HG02588 (cell line): ENCODE measurements at regions not wholly inside any gene's neighbourhood (a gene's known extent, or its start where the extent isn't known, plus 50 kb on each side); places are given as distances from the start of the nearest gene placed in this dataset.
"Not testable (repeated sequence)": the region's sequence is repeated elsewhere in the genome, so short reads cannot be mapped to it uniquely, and the experiment has no call there.

Experiments
- ATAC-seq: cut with Tn5 transposase; IDR thresholded peaks from one replicate; pipeline ENCODE4 v1.9.1; 2021; ENCODE audit warnings: mild to moderate bottlenecking, moderate library complexity; ENCODE audit not compliant: unreplicated experiment

DNA sequence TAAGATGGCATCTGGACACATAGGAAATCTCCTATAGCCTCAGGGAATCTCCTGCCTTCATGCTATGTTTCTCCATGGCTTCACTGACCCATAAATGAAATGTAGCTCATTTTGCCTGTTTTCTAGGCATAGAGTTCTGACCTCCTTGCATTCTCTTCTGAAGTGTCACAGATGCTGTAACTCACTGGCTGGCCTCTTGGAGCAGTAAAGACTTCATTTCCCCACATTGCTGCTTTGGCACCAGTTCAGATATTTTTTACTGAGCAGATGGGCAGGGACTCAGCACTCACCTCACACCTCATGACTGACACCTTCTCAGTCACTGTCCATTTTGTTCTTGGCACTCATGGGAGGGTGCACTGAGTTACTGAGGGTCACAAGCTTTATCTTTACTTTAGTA lies 286.7 kb upstream of the TGFBR2 start:
- ATAC-seq: no peak

DNA sequence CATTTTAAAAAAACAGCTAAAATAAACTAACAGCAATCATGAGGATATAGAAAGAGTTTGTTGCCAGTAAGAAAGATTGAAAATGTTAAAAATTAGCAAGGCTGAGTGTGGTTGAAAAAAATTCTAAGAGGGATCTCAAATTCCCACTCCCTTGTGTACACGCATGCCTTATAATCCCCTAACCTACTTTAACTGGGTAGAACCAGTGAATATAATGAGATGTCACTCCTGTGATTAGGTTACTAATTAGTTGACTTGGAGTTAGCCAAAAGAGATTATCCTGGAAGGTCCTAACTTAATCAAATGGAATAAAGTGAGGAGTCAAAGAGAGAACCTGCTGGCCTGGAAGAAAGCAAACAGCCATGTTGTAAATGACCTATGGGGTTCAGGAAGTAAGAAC lies 286.0 kb upstream of the TGFBR2 start:
- ATAC-seq: no peak

DNA sequence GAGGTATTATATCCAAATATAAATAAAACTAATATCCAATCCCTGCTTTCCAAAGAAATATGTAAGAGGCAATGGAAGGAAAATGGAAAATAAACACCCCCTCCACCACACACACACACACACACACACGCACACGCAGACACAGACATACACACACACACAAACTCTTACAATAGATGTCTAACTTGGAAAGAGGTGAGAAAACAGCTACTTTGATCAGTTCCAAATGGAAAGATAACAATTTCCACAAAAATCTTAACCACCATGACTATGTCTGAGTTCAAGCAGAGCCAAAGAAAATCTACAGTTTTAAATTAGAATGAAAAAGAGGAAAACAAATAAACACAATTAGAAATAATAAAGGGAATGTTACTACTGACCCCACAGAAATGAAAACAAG lies 285.3 kb upstream of the TGFBR2 start:
- no peak for ATAC-seq

DNA sequence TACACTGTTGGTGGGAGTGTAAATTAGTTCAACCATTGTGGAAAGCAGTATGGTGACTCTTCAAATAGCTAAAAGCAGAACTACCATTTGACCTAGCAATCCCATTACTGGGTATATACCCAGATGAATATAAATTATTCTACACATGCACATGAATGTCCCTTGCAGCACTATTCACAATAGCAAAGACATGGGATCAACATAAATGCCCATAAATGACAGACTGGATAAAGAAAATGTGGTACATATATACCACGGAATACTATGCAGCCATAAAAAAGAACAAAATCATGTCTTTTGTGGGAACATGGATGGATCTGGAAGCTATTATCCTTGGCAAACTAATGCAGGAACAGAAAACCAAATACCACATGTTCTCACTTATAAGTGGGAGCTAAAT lies 282.8 kb upstream of the TGFBR2 start:
- ATAC-seq: not testable (repeated sequence)

DNA sequence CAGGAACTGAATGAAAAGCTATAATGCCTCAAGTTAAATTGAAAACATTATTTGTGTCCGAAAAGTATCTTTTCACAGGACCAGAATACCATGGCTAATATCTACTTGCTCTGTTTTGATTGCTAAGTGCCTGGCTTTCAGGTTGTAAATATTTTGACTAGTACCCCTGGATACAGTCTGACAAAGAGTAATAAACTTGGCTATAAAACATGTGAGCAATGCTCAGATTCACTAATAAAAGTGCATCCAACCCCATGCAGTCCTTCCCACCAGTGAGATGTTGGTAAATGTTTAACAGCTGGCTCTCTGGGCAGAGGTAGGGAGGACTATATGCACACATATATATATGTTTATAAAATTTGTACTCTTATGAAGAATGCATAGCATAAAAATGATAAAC lies 281.8 kb upstream of the TGFBR2 start:
- ATAC-seq: no peak

DNA sequence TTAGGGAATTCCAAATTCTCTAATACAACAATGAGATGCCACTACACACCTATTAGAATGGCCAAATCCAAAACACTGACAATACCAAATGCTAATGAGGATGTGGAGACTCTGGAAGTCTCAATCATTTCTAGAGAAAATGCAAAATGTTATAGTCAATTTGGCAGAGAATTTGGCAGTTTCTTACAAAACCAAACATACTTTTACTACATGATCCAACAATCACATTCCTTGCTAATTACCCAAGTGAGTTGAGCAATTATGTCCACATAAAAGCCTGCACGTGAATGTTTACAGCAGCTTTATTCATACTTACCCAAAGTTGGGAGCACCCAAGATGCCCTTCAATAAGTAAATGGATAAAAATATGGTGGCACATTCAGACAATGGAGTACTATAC lies 278.4 kb upstream of the TGFBR2 start:
- not testable (repeated sequence) for ATAC-seq

DNA sequence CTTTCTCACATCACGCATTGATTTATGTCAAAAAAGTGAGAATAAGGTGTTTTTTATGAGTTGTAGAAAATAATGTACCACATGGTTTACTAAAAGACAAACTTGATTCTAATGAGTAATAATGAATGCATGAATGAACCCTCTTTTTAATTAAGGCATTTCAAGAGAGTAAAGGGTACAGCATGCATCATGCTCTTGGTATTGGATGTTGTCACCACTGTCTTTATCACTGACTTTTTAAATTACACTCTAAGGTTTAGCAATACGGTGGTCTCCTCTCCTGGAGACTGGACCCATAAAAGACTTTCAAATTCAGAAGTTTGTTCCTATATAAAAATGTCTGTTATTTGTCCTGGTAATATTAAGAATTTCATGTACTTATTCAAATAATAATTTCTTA lies 277.5 kb upstream of the TGFBR2 start:
- ATAC-seq: not testable (repeated sequence)

DNA sequence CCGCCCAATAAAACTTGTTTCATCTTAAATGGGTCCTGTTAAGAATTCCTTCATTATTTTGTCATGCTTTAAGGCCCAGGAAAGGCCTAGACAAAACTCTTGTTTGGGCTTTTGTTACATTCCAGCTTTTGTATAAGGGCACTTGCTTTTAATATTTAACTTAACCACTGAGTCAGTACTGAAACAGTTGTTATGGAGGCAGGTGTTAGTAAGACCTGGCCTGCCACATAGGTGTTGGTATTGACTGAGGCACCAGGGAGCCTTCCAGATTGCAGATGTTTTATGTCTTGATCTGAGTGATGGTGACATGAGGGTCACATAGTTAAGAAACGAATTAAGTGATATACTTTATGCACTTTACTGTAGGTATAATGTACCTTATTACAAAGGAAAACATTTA lies 274.9 kb upstream of the TGFBR2 start:
- ATAC-seq: no peak

DNA sequence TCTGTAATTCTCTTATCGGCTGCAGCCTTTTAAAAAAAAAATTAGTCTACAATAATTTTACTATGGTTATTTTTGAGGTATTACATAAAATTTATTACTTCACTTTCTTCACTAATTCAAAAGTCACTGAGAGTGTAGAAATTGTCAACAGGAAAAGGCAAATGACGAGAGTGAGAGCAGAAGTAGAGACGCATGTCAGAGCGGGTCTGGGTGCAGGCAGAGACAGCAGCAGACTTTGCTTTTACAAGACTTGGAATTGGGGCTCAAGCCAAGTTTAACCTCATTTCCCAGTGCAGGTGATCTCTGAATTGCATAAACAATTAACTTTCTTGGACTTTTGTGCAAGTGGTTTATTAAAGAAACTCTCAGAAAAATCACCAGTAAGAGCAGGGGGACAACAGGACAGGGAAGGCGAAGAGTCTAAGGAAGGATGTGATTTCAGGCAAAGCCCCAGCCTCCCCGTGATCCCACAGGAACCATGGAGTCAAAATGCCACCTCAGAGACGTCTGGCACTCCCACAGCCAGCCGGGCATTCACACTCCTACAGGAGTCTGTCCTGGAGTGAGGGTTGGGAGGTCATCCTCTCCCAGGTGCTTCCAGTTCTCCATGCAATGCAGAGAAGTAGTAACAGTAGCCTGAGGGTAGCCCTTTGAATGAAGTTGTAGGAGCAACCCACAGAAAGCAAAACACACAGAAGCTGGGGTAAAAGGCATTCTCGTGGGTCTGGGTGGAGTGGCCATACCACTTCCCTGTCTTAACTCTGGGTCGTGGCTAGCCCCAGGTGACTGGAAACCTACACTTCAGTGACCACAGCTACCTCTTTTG lies 274.0 kb upstream of the TGFBR2 start:
- ATAC-seq: no peak

DNA sequence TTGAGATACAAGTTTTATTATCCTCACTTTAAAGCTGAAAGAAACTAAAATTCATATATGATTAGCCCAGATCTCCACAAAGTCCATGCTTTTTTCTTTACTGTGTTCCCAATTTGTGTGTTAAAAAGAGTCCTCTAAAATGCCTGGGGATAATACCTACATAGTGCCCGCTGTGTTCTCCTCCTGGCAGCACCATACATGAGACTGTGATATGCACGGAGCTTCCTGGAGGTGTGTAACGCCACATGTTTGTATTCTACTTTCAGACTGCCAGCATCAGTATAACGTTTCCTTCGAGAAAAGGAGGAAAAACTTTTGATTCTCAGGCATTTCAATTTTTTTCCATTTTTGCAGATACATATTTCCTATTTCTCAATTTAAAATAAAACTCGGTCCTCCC lies 273.3 kb upstream of the TGFBR2 start:
- ATAC-seq: no peak

DNA sequence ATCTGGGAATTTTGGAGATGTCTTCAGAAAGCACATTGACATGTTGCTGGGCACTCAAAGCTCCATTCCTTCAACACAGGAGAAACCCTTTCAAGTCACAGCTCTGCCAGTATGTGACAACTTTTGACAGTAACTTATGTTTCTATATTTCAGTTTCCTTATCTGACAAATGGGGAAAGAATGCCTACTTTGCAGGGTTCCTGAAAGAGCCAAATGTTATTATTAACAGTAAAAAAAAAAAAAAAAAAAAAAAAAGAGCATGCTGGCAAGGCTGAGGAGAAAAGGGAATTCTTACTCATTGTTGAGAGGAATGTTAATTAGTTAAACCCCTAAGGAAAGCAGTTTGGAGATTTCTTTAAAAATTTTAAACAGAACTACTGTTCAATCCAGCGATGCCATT lies 272.5 kb upstream of the TGFBR2 start:
- no peak for ATAC-seq

DNA sequence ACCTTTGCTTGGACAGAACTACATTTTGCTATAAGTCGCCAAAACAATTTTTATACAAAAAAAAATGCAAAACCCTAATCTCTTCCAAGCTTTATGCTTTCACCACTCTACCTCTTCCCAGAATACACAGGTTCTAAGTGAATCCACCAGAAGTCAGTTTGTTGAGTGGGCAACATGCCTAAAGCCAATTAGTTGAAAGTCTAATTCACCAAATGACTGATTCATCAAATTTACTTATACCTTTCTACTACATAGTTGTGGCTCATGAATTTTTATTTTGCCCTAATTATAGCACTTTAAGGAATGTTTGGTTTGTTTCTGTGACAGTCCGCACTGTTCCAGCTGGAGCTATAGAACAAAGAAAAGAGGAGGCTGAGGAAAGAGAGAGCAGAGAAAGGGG lies 265.9 kb upstream of the TGFBR2 start:
- no peak for ATAC-seq

DNA sequence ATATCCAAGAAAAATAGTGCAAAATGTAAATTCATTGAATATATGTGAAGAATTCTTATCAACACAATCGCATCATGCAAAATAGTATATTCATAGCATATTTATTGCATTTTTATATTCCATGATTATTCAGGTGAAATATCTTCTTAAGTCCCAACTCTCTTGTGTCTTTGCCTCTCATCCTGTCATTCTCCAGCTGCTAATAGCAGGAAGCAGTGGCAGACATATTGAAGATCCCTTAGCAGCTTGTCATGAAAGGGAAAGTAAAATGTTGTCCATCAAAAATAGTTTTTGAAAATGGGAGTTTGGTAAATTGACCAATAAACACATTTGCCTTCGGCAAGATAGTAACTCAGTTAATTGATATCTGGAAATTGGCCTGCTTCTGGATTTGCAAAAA lies 265.3 kb upstream of the TGFBR2 start:
- no peak for ATAC-seq

DNA sequence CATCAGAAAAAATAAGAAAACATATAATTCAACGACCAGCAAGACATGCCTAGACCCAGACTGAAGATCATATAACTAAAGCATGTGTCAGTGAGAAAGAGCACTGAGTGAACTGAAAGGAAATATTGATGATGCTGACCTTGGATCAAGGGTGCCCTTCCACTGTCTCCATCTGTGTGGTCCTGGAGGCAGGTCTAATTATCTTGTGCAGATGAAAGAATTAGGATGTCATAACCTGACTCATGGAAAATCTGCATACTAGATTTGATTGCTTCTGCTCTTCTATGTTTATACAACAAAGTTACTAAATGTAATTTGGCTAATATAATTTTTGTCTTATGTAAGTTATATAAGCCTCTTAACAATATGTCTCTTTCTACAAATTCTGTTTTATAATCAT lies 264.6 kb upstream of the TGFBR2 start:
- ATAC-seq: no peak

DNA sequence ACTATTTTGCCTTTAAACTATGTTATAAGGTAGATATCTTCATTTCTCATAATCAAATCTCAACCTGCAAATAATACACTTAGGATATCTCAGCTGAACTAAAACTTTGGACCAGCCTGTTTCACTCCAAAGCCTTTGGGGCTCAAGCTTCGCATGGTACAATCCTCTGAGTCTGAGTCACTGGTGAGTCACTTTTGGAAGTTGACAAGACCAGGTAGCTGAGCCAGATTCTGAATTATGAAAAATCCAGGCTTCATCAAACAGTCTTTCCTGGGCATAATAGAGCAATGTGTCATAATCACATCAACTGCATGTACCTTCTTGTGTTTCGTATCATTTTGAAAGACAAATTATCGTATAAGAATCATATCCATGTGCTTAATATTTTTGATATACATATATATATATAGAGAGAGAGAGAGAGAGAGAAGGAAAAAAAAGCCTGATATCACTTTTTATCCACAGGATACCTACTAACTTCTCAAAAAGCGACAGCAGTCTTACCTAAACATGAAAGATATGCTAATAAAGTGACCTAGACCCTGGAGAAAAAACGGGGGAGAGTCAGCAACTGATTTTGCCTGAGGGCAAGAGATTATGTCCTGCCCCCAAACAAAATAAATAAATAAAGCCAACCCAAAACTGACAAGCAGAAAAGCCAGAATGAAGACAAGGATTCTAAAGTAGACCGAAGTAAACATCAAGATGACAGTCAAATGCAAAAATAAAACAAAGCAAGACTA lies 263.9 kb upstream of the TGFBR2 start:
- no peak for ATAC-seq

DNA sequence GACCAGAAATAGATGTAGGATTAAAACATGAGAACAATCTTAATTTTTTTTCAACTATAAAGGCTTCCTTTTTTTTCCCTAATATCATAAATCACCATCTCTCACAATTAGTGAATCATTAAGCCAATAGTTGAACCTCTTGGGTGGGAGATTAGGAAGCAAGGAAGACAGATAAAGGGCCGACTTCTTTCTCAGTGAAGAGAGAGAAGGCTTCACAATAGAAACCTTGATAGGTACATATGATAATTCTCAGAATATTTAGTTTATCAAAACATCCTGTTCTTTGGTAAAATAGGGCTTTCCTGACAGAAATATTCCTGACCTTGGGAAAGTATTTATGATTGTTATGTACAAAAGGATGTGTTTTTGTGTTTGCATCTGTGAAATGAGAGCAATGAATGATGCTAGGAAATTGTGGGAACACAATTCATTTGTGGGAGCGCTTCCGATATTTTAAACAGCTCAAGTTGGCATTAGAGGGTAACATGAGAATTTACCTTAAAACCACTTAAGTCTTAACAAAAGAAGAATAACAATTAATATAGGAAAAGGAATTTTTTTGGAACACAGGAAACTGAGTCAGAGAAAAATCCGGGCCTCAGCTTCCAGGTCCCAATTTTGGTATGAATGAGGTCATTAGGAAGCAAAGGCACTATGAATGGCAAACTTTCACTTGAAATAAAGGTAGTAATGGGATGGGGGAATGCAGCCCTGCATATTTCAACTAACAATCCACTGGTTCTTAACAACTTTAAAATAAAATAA lies 263.2 kb upstream of the TGFBR2 start:
- ATAC-seq: no peak

DNA sequence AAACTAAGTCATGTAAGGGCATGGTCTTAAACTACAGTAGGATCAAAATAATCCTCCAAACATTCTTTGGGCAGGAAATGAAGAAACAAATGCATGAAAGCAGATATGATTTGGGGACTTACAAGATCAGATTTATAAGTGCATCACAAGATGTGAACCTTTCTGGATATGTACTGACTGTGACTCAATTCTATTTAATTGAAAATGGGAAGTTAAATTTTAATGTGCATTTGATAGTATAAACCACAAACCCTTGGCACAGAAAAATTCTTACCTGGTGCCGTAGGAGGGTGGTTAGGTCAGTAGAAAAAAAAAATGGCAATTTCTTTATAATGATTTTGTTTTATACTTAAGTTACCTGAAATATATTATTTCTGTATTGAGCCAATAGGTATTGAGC lies 262.5 kb upstream of the TGFBR2 start:
- ATAC-seq: no peak

DNA sequence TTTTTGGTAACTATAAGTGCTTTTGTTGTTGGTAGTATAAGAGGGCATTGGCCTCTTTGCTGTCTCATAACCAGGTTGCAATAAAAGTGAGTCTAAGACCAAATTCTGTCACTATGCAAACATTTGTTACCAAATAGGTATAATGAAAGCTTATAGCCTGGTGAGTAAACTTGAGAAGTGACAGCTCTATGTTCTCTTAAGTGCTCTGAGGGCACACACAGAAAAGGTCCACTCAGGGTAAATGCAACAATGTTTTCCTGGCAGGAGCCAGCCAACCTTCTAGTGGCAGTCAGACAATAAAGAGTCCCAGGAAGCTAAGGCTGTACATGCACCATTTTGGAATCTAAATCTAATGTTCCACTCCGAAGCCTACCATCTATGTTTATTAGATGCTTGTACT lies 262.1 kb upstream of the TGFBR2 start:
- no peak for ATAC-seq

DNA sequence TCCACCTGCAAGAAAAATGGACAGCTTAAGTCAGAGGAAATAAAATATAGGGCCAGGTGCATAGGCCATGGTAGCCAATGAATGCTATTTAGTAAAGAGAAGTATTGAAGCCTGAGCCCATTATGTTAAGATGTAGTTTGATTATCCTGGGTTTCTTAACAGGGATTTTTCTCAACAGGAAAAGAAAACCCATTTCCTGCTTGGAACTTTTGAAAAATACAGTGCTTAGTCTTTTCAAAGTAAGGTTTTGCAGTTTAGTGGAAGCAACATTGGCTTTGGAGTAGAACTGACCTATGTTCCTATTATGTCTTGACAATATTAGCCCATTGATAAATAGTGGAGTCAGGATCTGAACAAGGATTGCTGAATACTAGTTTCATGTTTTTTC lies 259.5 kb upstream of the TGFBR2 start:
- no peak for ATAC-seq

DNA sequence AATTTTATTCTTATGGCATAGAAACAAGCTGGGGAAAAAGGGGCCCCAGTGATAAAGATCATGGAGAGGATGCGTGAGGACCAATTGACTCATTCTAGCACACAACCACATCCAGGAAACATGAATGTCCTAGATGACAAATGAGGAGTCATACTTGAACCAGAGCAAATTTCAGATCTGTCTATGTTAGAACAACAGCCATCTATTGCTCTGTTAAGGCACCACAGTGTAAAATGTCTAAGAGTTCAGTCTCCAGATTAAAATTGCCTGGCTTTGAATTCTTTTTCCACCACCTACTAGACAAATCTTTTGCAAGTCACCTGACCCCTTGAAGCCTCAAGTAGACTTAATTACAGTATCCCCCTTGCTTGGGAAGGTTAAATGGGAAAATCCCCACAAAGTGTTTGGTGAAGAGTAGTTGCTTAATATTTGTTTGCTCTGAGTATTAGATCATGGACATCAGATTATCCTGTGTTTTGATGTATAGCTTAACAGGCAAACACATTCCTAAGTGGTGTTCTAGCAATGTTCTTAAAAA lies 258.7 kb upstream of the TGFBR2 start:
- ATAC-seq: peak; percentile 78

DNA sequence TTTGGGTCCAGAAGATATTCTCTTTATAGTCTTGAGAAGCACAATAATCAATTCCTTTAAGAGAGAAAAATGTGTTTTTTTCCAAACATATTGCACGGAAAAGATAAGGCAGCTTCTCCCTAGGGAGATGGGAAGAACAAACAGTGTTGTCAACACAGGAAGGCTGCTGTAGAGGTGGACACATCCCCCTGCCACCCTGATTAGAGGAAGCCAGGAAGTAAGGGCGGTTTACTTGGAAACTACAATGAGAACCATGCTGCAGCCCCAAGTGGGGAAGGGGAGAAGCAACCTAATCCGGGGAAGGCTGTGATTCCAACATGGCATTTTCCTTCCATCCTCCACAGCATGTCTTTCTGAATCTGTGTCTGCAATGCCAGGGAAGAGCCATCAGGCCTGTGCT lies 256.9 kb upstream of the TGFBR2 start:
- ATAC-seq: no peak

DNA sequence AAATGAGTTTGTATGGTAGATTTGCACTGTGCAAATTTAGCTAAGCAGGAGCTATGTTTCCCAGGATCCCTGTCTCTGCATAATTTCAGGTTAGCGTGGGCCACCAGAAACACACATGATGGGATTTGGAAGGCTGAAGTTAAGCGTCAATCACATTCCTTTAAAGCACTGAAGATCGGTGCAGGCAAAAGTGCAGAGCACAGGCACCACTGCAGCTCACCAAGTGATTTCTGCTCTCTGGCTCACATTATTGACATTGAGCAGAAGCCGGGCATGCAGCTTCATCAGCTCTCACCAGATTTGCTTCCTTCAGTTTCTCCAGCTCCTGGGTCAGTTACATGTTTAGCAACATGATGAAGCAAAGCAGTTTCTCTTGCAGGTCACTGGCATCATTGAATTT lies 256.4 kb upstream of the TGFBR2 start:
- ATAC-seq: no peak
